NCI-H2171 treated with DMSO at 0.1 percent for 48 hours (cell line): ENCODE measurements at regions not wholly inside any gene's neighbourhood (a gene's known extent, or its start where the extent isn't known, plus 50 kb on each side); places are given as distances from the start of the nearest gene placed in this dataset.

Source experiments
- DNase-seq: peaks from one replicate; lab custom pipeline; 2025; lab: John Stamatoyannopoulos, UW

DNA sequence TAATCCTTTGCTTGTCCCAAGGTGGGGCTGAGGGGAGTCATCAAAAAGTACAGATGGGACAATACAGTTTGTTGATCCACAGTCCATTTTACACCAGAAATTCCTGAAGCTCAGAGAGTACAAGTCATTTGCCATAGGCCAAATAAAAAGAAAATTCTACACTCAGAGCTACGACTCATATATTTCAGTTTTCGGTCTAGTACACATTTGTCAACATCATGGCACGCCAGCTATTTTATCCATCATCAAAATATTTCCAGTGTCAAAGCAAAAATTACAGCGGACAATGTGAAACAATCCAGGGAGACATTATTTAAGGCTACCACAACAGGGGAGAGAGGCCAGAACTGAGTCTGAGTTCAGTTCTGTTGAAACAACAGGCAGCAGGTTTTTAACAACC, 587.5 kb upstream of the DSEL start:
- no peak for DNase-seq

DNA sequence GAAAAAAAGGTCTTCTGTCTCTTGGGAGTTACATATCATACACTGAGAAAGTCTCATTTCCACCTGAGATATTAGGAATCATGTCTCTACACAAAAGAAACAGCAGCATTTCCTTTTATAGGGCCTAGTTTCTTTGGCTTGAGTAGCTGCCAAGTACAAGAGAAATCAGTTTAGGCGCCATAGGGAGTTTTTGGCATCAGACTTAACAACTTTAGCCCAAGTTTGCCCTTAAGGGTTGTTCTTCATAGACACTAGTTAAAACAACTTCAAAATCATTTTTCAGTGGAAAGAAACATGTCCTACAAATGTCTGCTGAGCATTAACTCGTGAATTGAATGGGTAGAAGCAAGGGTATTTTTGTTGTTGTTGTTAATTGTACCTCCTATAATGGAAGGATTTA, 587.0 kb upstream of the DSEL start:
- no peak for DNase-seq

DNA sequence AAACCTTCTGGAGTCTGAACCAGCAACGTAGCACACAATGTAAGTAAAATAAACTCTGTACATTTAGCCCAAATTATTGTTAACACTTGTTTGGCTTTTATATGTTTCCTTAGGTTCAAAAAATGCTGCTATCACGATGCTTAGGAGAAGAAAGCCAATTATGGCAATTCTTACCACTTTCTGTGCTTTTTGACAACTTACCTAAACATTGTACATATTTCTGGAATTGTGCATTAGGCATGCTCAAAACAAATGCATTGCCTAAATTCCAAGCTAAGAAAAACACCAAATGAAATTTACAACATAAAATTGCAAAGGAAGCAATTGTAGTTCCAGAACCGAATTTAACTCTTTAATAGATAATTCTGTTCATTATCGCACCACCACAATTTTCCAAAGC, 585.6 kb upstream of the DSEL start:
- no peak for DNase-seq

DNA sequence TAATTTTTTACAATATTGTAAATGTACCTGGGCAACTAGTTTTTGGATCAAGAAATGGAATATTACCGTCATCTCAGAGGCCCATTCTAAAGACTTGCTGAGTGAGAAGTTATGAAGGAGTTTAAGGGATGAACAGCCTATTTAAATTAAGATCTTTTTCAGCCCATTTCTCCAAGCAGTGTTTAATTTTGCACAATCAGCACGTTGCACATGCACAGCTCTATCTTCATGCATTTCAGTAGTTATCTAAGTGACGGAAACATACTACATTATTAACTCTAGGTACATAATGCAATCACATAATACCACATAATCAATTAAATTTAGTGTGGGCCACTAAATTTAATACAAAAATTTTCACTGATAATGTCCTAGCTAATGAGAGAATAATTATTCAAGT, 582.1 kb upstream of the DSEL start:
- no peak for DNase-seq

DNA sequence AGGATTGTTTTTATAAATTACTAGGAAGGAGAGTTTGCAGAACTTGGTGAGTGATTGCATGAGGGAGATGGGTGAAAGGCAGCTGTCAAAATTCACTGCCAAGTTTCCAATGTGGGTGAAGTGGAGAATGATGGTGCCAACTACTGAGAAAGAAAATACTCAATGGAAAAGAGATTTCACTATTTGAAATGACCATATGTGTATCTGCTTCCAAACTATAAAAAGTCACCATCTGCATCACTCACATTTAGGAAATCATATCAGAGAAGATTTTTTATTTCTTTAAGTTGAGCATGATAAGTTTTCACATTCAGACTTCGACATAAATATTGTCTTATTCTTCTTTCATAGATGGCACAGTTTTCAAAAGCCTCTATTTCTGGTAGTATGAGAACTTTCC, 570.0 kb upstream of the DSEL start:
- no peak for DNase-seq

DNA sequence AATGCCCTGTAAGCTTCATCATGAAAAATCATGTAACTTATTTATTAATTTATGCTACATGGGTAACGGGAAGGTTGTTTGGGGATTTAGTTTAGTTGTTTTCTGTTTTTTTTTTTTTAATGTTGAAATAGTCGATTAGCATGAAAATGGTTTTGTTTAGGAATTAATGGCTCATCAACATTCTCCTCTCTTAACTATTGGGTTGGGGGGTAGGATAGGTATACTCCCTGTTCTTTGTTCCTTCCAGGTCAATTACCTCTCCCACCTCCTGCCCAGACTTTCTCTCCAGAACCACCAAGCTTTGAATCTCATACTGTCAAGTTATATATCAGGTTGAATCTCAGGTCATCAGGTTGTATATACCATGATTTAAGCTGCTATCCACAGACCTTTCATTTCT, 568.7 kb upstream of the DSEL start:
- no peak for DNase-seq

- no peak for DNase-seq
Observed at GRCh38 chr18:68083776-68084175, 567.3 kb upstream of the DSEL start.

DNA sequence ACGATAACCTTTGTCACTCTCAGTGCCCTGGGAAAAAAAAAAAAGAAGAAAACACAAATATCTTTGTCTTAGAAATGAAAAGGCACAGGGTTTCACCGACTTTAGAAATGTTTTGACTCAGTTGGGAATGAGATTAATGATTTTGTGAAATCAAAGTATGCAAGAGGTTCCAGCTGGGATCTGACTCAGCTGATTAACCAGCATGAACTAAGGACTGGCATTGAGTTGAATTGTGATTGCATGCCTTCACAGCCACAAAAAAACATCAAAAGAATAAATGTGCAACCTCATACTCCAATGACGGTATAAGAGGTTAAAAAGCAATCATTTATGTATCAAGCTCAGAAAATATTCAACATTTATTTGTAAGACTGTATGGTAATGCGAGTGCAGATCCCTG, 566.6 kb upstream of the DSEL start:
- no peak for DNase-seq

GRCh38 chr18:68072744-68073143, 556.2 kb upstream of the DSEL start:
- no peak for DNase-seq

DNA sequence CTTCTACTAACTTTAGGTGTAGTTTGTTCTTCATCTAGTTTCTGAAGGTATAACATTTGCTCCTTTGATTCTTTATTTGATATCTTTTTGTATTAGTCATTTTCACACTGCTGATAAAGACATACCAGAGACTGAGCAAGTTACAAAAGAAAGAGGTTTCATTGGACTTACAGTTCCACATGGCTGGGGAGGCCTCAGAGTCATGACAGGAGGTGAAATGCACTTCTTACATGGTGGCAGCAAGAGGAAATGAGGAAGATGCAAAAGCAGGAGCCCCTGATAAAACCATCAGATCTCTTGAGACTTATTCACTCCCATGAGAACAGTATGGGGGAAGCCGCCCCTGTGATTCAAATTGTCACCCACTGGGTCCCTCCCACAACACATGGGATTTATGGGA, 544.4 kb upstream of the DSEL start:
- DNase-seq = no peak

DNA sequence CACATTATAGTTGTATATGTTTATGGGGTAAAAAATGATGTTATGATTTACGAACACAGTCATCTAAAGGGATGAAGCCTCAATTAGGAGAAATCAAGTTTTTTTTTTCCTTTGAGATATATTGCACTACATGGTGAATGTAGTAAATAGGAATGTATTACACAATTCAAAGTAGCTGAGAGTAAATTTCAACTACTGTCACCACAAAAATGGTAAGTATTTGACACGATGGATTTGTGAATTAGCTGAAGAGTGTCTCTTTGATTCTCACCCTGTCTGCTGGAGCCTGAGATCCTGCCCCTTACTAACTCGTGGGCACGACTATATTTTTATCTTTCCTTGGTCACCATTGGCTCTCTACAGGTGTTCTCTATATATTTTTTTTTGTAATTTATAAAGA, 540.4 kb upstream of the DSEL start:
- no peak for DNase-seq

DNA sequence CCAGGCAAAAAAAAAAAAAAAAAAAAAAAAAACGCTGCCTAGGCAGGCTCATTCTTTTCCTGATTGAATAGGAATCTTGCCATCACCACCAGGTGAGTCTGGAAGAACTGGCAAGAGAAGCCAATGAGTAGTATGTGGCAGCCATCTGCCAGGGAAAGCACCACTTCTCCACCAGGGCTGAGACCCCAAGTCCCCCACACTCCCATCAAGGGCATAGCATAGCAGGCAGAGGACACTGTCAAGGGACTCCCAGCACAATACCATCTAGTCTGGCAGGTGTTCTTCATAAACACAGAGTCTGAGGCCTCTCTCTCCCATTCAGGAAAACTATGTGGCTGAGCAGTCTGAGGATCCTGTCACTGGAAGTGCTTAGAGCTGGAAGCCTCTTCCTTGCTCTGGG, 538.1 kb upstream of the DSEL start:
- DNase-seq = no peak

DNA sequence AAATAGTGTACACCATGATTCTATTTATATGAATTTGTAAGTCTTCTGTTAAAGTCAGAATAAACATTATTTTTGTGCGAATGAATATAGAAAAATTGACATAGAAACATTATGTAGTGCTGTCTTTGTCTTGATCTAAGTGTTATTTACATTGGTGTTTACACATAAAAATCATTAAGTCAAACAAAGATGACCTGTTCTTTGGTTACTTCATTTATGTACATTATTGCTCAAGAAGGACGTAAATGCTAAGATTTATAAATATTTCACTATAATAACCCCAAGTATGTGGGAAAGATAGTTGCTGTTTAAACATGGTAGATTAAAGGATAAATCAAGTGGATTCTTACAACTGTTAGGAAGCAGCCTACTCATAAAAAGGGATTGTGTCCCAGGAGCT, 536.8 kb upstream of the DSEL start:
- DNase-seq = no peak

DNA sequence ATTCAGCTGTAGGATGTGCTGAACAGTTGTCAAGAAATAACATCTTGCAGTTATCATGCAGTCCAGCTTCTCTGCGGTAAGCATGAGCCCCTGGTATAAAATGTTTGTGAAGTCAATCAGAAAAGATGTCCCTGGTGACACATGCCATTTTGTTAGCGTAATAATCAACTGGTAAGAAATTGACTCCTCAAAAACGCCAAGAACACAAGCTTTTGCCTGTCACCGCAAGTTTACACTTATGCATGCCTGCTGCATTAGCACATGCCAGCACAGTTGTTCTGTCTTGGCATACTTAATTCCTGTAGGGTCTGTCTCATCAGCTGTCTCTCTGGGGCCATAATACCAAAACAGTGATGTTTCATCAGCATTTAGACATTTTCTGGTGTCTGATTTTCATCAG, 524.8 kb upstream of the DSEL start:
- DNase-seq = no peak

GRCh38 chr18:68040198-68040597, 523.7 kb upstream of the DSEL start:
- DNase-seq = no peak

DNA sequence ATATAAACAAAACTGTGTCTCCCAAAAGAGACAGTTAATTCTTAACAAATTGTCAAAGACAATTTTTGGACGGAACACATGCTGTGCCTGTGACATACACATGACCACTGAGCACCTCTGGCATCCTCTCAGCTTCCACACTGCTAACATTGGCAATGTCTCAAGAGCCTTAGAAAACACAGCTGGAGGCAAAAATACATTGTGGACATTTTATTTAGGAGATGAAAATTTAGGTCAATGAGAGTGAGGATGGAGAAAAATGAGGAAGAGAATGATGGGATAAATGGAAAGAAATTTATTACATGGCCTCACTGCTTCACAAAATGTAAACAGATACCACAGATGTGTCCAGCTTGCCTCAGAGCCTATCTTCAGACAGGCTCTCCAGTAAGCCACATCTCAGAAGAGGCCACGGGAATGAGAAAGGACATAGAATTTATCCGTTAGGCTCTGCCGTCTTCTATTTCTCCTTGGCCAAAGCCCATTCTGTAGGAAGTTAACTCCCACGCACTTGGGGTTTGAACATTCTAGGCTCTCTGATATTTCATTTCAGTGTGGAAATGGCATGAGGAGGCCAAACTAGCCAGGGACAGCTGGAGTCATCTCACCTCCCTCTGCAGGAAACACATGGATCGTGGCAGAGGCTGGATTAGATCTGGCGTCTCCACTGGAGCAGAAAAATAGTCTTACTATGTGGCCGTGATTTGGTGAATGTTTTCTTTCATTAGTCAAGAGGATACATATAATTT, 519.4 kb upstream of the DSEL start:
- DNase-seq = no peak

- DNase-seq = no peak
Observed at GRCh38 chr18:68034296-68034695, 517.8 kb upstream of the DSEL start.

DNA sequence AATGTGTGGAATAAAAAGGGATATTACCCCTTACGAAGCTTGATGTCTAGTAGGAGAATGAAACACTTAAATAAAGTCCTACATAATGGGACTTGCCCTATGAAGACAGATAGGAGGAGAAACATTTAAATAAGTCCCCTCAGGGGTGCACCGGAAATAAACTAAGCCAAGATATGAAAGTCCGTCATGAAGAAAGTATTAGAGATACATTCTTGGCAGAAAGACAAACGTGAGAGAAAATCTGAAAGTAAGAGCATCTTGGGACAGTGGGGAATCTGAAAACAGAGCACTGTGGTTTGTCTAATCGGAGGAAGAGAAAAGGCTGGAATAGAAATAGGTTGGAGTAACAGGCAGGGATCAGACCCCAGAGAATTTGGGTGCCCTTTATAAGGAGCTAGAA, 516.9 kb upstream of the DSEL start:
- no peak for DNase-seq

- DNase-seq = no peak
Observed at GRCh38 chr18:68024716-68025115, 508.2 kb upstream of the DSEL start.

- DNase-seq = no peak
Observed at GRCh38 chr18:68017385-68017784, 500.9 kb upstream of the DSEL start.

- DNase-seq = no peak
Observed at GRCh38 chr18:67997496-67997895, 481.0 kb upstream of the DSEL start.

DNA sequence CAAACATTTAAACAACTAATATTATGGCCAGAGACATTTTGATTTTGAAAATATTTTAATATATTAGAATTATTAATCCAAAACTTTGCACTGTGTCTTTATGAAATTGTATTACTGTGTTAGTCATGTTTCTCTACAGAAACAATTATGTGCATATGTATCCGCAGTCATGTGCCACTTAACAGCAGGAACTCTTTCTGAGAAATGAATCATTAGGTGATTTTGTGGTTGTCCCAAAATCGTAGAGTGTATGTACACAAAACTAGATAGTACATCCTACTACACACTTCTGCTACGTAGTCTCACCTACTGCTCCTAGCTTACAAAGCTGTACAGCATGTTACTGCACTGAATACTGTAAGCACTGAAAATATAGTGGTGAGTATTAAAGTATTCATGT, 479.2 kb upstream of the DSEL start:
- DNase-seq = no peak

GRCh38 chr18:67980241-67980640, 463.7 kb upstream of the DSEL start:
- DNase-seq = no peak

DNA sequence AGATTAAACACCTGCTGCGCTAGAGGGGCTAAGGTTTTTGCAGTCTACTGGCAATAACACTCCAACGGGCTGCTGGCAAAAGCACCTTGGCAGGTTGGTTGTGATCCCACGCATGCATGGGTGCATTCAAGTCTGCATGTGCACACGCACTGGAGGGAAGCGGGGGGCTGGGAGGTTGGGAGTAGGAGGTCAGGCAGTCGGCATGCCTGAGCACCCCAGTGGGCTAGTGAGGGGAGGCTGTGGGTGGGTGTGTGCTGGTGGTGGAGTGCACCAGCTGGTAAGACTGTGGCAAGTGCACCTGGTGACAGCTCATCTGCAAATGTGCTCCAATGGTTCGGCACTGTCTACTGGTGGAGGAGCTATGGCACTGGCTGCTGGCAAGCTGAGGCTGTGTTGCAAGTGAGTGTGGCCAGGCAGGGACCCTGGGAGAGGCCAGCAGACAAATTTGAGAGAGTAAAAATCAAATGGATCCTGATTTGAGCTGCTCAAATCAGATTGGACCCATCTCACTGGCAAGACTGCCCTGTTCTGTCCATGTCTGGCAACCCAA, 460.6 kb upstream of the DSEL start:
- no peak for DNase-seq
